OCI-LY1 (cell line): ENCODE measurements at regions not wholly inside any gene's neighbourhood (a gene's known extent, or its start where the extent isn't known, plus 50 kb on each side); places are given as distances from the start of the nearest gene placed in this dataset.

Experiments used
- H2AFZ ChIP-seq: fragments of 200-600 bp; sonication (generic), shearing (Covaris generic); 2 replicates; pipeline ENCODE4 v1.6.0; 2014; ENCODE audit warnings: antibody characterized with exemption, mild to moderate bottlenecking, low read length
- H3F3A ChIP-seq: fragments of 200-600 bp; sonication (generic), shearing (Covaris generic); 2 replicates; pipeline ENCODE4 v1.6.0; 2014; ENCODE audit warnings: mild to moderate bottlenecking, antibody characterized with exemption, low read length, moderate library complexity; ENCODE audit not compliant: insufficient read depth
- H3K27ac ChIP-seq: fragments of 200-600 bp; sonication (generic); 2 replicates; pipeline ENCODE4 v1.5.1; 2014; ENCODE audit warnings: low read length, mixed run types, mild to moderate bottlenecking, low read depth; ENCODE audit not compliant: poor library complexity, severe bottlenecking
- H3K27me3 ChIP-seq: fragments of 200-600 bp; sonication (generic); 2 replicates; pipeline ENCODE4 v1.6.0; 2014; ENCODE audit warnings: antibody characterized with exemption, mild to moderate bottlenecking, low read length, moderate library complexity; ENCODE audit not compliant: insufficient read depth
- H3K36me3 ChIP-seq: fragments of 200-600 bp; sonication (generic); 2 replicates; pipeline ENCODE4 v1.6.1; 2014; ENCODE audit warnings: mild to moderate bottlenecking, antibody characterized with exemption, low read length, moderate library complexity, mixed read lengths; ENCODE audit not compliant: insufficient read depth
- H3K4me1 ChIP-seq: fragments of 200-600 bp; sonication (generic); 2 replicates; pipeline ENCODE4 v1.5.1; 2014; ENCODE audit warnings: mild to moderate bottlenecking, low read length, moderate library complexity; ENCODE audit not compliant: insufficient read depth, severe bottlenecking
- H3K4me2 ChIP-seq: fragments of 200-600 bp; sonication (generic), shearing (Covaris generic); 2 replicates; pipeline ENCODE4 v1.6.1; 2014; ENCODE audit warnings: low read length
- H3K4me3 ChIP-seq: fragments of 200-600 bp; sonication (generic); 2 replicates; pipeline ENCODE4 v1.5.1; 2014; ENCODE audit warnings: low read length, low read depth, mild to moderate bottlenecking, mixed read lengths; ENCODE audit not compliant: poor library complexity, severe bottlenecking
- H3K79me2 ChIP-seq: fragments of 200-600 bp; shearing (Covaris generic); 2 replicates; pipeline ENCODE4 v1.6.1; 2016; ENCODE audit warnings: mixed run types, low read length, mixed read lengths; ENCODE audit not compliant: insufficient read depth
- H3K9ac ChIP-seq: fragments of 200-600 bp; sonication (generic), shearing (Covaris generic); 2 replicates; pipeline ENCODE4 v1.6.1; 2014; ENCODE audit warnings: mild to moderate bottlenecking, low read length, mixed read lengths
- H3K9me2 ChIP-seq: fragments of 200-600 bp; sonication (generic), shearing (Covaris generic); 2 replicates; pipeline ENCODE4 v1.6.1; 2014; ENCODE audit warnings: low read depth, mild to moderate bottlenecking, low read length, mixed read lengths
- H3K9me3 ChIP-seq: fragments of 200-600 bp; shearing (Covaris generic); 2 replicates; pipeline ENCODE4 v1.6.1; 2014; ENCODE audit warnings: low read length, mixed read lengths
- H4K20me1 ChIP-seq: fragments of 200-600 bp; sonication (generic), shearing (Covaris generic); 2 replicates; pipeline ENCODE4 v1.6.0; 2016; ENCODE audit warnings: mild to moderate bottlenecking, low read length; ENCODE audit not compliant: insufficient read depth
- EZH2 ChIP-seq: fragments of 200-600 bp; sonication (generic), shearing (Covaris generic); IDR thresholded peaks from 2 replicates; pipeline ENCODE4 v1.8.0; 2017; ENCODE audit warnings: borderline replicate concordance, mixed run types, mild to moderate bottlenecking, antibody characterized with exemption, low read length, moderate library complexity, mixed read lengths
- TF ChIP-seq, protein P1 (sequence below): fragments of 200-600 bp; sonication (generic), shearing (Covaris generic); IDR thresholded peaks from 2 replicates; pipeline ENCODE4 v1.5.1; 2017; ENCODE audit warnings: mild to moderate bottlenecking, antibody characterized with exemption, low read length, moderate library complexity, mixed read lengths

DNA sequence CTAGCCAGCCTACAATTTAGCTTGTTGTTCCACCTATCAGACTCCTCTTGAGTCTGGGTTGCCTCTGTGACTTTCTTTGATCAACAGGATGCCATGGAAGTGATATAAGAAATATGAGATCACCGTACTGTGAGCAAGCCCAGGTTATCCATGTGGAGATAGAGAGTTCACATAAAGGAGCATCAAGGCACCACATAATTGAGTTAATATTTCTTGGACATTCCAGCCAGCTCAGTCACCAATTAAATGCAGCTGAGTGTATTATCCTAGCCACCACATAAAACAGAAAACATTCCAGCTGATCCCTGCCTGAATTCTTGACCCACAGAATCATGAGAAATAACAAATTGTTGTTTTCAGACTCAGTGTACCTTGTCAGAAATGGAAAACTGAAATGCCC, 253.6 kb downstream of the PPP1R2C start:
- Histone ChIP-seq H3K36me3 (no peaks in the 10 kb centered on the region), H3K4me2 (no peak overlapping the region), H3K9ac (no peak overlapping the region), H3K4me1 (no peaks in the 10 kb centered on the region), H3K79me2 (no peaks in the 10 kb centered on the region), H4K20me1 (no peaks in the 10 kb centered on the region), H3K9me3 (no peaks in the 10 kb centered on the region), H2AFZ (no peak overlapping the region), H3K9me2 (no peaks in the 10 kb centered on the region), H3K27ac (no peak overlapping the region), H3K27me3 (no peaks in the 10 kb centered on the region), H3F3A (no peaks in the 10 kb centered on the region), H3K4me3 (no peak overlapping the region)
- TF ChIP-seq, protein P1, sequence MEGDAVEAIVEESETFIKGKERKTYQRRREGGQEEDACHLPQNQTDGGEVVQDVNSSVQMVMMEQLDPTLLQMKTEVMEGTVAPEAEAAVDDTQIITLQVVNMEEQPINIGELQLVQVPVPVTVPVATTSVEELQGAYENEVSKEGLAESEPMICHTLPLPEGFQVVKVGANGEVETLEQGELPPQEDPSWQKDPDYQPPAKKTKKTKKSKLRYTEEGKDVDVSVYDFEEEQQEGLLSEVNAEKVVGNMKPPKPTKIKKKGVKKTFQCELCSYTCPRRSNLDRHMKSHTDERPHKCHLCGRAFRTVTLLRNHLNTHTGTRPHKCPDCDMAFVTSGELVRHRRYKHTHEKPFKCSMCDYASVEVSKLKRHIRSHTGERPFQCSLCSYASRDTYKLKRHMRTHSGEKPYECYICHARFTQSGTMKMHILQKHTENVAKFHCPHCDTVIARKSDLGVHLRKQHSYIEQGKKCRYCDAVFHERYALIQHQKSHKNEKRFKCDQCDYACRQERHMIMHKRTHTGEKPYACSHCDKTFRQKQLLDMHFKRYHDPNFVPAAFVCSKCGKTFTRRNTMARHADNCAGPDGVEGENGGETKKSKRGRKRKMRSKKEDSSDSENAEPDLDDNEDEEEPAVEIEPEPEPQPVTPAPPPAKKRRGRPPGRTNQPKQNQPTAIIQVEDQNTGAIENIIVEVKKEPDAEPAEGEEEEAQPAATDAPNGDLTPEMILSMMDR, result no peak
- no peak for TF ChIP-seq EZH2

DNA sequence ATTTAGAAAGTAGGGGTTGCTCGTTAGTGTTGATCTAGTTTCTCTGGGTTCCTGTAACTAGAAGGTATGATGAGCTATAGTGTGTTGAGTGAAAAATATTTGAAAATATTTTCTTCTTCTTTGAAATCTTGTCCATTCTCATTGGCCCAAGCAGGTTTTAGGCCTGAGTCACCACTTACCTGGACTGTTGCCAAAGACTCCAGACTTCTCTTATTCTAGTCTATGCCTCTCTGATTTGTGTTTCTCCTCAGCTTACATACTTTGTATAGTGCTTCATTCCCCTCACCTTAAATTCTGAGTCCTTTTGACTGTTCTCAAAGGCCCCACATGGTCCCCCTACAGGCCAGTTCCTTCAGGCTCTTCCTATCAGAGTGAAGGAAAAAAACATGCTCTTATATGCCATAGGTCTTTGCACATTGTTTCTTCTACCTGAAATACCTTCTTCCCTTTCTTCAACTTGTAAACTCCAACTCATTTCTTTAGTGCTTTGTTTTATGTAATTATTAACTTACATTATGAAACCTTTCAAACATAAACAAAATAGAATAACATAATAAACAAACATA, 258.2 kb downstream of the PPP1R2C start:
- H4K20me1 ChIP-seq, result no peaks in the 10 kb centered on the region
- no peak overlapping the region for H3K4me3 ChIP-seq
- H3K79me2 ChIP-seq, result no peaks in the 10 kb centered on the region
- H3K27me3 ChIP-seq, result no peaks in the 10 kb centered on the region
- no peaks in the 10 kb centered on the region for H3F3A ChIP-seq
- no peaks in the 10 kb centered on the region for H3K4me1 ChIP-seq
- TF ChIP-seq EZH2, result no peak
- TF ChIP-seq, protein P1, result peak; percentile 26; the same call in 1 of the 2 replicates
- no peaks in the 10 kb centered on the region for H3K9me3 ChIP-seq
- H3K4me2 ChIP-seq, result no peak overlapping the region
- no peak overlapping the region for H2AFZ ChIP-seq
- H3K9ac ChIP-seq, result no peak overlapping the region
- no peaks in the 10 kb centered on the region for H3K9me2 ChIP-seq
- H3K27ac ChIP-seq, result no peak overlapping the region
- no peaks in the 10 kb centered on the region for H3K36me3 ChIP-seq

DNA sequence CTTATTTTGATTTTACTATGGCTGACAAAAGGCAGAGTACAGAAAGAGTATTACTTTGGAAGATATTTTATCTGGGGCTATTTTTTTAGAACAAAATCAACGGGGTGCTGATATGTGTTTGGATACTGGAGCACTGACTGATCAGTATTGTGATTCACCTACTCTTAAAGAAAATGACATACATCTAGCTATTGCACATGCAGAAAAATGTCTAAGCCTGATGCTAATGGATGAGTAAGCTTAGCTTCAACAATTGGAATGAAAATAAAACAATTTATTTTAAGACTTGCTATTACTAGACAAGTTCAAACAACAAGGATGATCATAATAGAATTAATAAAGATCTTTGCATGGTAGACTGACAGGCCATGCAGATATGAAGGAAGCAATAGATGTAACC, 262.0 kb downstream of the PPP1R2C start:
- Histone ChIP-seq H3K4me1 (no peaks in the 10 kb centered on the region), H2AFZ (no peak overlapping the region), H3K4me3 (no peak overlapping the region), H3K27ac (no peak overlapping the region), H3K79me2 (no peaks in the 10 kb centered on the region), H3K4me2 (no peak overlapping the region), H3F3A (no peaks in the 10 kb centered on the region), H4K20me1 (no peaks in the 10 kb centered on the region), H3K36me3 (no peaks in the 10 kb centered on the region), H3K9ac (no peak overlapping the region), H3K9me3 (no peaks in the 10 kb centered on the region), H3K27me3 (no peaks in the 10 kb centered on the region), H3K9me2 (no peaks in the 10 kb centered on the region)
- TF ChIP-seq, protein P1, result no peak
- TF ChIP-seq EZH2, result no peak
